ENCODE measurements at regions not wholly inside any gene's neighbourhood (a gene's known extent, or its start where the extent isn't known, plus 50 kb on each side); places are given as distances from the start of the nearest gene placed in this dataset.

DNA sequence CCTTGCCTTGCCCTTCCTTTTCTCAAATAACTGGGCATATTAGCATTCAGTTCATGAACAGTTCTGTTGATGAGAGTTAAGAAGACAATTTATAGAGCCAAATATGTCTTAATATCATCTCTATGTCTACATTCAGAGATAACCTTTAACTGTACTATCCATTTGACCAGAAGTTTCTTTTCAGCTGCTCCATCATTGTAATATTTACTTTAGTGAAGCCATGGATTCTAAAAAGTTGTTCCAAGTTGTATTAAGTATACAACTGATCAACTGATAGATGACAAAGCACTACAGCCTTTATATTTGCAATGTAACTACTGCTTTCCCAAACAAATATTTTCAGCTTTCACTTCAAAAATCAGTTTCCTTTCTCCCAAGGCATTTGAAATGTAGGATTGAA, 1252.7 kb downstream of the EPHA7 start:
- no peak for DNase-seq (ENCODE audit: low read depth in 2 of 2)

DNA sequence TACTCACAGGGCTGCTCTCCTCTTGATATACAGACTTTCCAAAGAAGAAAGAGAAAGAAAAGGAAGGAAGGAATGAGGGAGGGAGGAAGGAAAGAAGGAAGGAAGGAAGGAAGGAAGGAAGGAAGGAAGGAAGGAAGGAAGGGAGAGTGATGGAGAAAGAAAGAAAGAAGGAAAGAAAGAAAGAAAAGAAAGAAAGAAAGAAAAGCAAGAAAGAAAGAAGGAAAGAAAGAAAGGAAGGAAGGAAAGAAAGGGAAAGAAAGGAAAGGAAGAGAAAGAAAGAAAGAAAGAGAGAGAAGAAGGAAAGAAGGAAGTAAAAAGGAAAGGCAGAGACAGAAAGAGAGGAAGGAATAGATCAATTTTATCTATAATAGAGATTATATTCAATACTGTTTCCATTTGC, 1257.4 kb downstream of the EPHA7 start:
- DNase-seq (ENCODE audit: low read depth in 2 of 2) = no peak

- DNase-seq (ENCODE audit: low read depth in 2 of 2) = no peak
Measured at GRCh38 chr6:92160226-92160625, 1259.1 kb downstream of the EPHA7 start.

DNA sequence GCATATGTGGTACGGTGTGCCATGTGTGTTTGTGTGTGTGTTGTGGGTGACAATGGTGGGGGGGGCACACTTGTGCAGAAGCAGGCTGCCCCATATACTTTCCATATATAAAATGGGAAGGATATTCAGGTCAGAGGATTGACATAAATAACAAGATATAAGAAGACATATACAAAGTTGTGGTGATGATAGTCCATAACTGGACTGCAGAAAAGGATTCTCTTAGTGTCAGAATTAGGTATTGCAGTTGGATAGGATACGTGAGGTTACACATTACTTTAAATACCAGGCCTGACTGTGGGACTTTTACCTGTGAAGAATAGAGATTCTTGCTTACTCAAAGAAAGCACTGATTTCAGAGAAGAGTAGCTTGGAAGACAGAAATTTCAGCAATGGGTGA, 1260.3 kb downstream of the EPHA7 start:
- no peak for DNase-seq (ENCODE audit: low read depth in 2 of 2)

DNA sequence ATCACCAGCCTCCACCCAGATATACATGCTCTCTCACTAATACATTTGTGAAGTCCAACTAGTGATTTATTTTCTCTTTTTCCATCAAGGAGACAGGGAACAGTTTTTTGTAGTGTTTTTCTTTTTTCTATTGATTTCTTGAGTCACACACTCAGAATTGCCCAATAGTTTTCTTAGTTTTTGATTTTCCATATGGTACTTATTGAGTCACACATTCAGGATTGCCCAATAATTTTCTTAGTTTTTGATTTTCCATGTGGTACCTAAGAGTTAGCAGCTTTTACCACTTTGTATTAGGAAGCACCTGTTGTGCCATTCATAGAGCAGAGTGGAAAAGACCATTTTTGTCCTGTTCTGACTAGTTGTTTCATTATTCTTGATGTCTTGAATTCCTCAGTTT, 1268.8 kb downstream of the EPHA7 start:
- DNase-seq (ENCODE audit: low read depth in 2 of 2) = no peak

DNA sequence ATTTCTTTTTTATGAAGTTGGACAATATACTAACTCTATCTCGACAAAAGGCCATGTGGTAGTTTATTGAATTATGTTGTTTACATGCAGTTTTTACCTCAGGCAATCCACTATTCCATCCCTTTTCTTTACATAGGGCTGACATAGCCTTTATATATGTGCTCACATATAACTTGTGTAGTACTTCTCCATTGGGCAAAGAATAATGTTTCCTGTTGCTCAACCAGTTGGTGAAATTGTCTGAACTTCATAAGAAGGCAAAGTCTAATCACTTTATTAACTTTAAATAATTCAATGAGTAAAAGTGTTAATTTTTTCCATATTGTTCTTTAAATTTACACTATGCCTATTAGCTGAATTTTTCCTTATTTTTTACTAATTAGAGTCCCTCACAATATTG, 1272.1 kb downstream of the EPHA7 start:
- no peak for DNase-seq (ENCODE audit: low read depth in 2 of 2)

- no peak for DNase-seq (ENCODE audit: low read depth in 2 of 2)
Measured at GRCh38 chr6:92139601-92140000, 1279.8 kb downstream of the EPHA7 start.

DNA sequence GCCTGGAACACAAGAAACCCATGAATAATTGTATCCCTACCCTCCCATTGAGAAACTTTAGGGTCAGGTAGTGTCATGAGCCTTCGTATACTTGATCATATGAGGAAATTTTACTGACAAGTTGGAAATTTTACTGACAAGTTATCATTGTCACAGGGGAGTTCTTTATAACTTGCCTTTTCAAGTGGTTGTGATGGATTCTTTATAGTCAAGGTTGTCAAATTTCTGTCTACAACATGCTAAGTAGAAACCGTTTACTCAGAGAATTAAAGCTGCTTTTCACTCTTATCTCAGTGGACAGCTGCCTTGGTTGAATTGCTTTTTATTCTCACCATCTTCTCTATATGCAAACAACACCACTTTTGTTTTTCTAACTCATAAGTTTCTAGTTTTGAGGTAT, 1286.4 kb downstream of the EPHA7 start:
- no peak for DNase-seq (ENCODE audit: low read depth in 2 of 2)

DNA sequence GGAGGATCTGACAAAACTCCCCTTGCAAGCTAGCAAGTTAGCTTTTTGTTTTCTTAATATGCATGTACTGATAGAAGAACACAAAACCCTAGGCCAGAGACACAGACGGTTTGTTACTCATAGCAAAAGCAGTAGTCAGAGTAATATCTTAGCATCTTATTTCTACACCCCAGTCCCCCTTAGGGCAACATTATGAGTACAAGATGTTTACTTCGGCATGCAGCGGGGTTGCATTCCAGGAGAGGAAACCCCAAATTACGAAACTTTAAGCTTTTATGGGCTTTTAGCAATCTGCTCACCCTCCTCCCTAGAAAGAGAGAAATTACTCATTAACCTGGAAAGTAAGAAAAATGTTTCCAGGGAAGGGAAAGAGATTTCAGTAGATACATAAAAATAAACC, 1286.9 kb downstream of the EPHA7 start:
- no peak for DNase-seq (ENCODE audit: low read depth in 2 of 2)

GRCh38 chr6:92130944-92131343, 1288.4 kb downstream of the EPHA7 start:
- DNase-seq (ENCODE audit: low read depth in 2 of 2) = no peak

DNA sequence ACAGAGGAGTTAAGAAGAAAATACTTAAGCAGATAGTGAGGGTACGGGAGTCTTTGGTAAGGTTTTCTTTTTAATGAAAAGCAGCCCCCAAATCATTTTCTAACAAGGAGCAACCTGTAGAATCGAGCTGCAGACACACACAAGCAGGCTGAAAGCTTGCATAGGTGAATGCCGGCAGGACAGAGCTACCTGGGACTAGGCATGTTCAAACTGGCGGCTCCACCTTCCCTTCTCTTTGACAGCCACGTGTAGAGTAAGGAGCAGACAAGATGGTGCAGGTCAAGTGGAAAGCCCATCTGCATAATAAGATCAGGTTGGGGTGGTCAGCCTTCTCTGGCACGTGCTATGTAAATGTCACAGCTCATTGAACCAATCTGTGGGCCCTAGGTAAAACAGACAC, 1292.4 kb downstream of the EPHA7 start:
- no peak for DNase-seq (ENCODE audit: low read depth in 2 of 2)

GRCh38 chr6:92126088-92126487, 1293.3 kb downstream of the EPHA7 start:
- no peak for DNase-seq (ENCODE audit: low read depth in 2 of 2)

DNA sequence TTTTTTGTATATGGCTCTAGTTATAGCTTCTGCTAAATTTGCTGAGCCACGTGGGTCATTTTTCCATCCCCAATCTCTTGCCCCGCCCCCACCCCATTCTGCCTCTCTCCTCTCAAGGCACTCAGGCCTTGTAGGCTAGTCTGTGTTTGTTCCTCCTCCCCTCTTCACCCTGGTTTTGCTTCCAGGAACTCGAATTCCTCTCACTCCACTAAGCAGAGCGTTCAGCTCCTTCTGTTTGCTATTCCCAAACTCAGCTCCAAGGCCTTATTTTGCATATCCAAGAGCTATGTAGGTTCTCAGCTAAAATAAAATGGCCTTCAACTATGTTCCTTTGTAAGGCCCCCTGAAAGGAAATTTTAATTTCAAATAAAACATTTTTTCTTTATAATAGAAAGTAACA, 1293.7 kb downstream of the EPHA7 start:
- DNase-seq (ENCODE audit: low read depth in 2 of 2) = no peak

DNA sequence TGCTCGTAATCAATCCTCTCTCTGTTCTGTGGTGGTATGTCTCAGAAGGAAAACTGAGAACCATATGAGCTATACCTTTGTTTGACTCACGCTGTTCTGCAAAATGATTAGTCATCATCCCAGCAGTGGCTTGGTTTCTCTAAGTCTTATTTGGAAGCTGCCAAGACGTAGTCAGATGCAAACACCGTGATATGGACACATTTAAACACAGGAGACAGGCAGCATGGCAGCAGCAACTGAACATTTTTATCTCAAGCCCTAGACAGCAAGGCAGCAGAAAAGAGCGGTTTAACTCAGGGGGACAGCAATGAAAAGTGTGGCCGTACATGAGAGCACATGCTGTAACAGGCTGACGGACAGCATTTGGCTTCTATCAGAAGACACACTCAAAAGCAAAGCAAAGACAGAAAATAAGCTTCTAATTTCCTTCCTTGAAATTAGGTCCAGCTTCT, 1295.1 kb downstream of the EPHA7 start:
- DNase-seq (ENCODE audit: low read depth in 2 of 2) = peak; percentile 38 to 39

GRCh38 chr6:92122746-92123145, 1296.6 kb downstream of the EPHA7 start:
- no peak for DNase-seq (ENCODE audit: low read depth in 2 of 2)

GRCh38 chr6:92121228-92121627, 1298.1 kb downstream of the EPHA7 start:
- no peak for DNase-seq (ENCODE audit: low read depth in 2 of 2)

GRCh38 chr6:92117800-92118199, 1301.6 kb downstream of the EPHA7 start:
- DNase-seq (ENCODE audit: low read depth in 2 of 2) = no peak

DNA sequence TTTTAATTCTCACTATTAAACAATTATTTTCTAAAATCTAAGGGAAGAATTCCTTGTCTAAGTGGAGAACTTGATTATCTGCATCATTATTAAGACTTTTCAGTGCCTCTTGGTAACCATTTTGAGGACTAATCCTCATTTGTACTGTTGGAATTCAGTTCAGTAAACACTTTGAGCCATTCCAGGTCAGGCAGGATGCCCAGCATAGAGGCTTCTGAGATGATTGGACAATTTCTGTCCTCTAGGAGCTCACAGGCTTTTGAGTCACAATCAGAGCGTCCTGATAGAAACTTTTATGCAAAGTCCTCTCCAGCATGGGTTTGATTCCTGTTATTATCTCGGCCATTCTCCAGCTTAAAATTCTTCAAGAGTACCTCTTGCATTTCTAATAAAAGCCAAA, 1304.6 kb downstream of the EPHA7 start:
- no peak for DNase-seq (ENCODE audit: low read depth in 2 of 2)

DNA sequence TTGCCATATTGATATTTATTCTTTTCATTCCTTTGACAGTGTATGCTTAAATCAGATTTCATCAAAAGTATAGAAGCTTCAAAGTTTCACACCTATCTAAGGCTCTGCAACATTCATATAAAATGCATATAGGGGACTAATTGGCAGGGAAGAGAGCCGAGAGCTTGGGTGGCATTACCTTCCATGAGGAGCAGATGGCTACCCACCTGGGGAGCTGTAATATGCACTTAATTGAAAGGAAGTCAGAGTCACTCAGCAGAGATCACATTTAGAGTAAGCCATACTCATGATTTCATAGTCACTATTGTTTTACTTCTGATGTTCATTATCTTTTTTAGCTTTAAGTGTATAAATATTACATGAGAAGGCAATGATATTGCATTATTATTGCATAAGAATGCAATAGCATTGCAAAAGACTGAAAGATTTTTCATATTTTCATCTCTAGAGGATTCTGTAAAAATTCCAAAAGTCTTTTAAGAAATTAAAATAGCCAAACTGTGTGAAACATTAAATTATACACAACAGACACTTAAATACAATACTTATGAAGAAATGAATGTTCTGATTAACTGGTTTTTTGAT, 1305.2 kb downstream of the EPHA7 start:
- DNase-seq (ENCODE audit: low read depth in 2 of 2) = no peak

- no peak for DNase-seq (ENCODE audit: low read depth in 2 of 2)
Measured at GRCh38 chr6:92111386-92111785, 1308.0 kb downstream of the EPHA7 start.

GRCh38 chr6:92110403-92110802, 1309.0 kb downstream of the EPHA7 start:
- DNase-seq (ENCODE audit: low read depth in 2 of 2) = no peak

- no peak for DNase-seq (ENCODE audit: low read depth in 2 of 2)
Measured at GRCh38 chr6:92109956-92110355, 1309.4 kb downstream of the EPHA7 start.

DNA sequence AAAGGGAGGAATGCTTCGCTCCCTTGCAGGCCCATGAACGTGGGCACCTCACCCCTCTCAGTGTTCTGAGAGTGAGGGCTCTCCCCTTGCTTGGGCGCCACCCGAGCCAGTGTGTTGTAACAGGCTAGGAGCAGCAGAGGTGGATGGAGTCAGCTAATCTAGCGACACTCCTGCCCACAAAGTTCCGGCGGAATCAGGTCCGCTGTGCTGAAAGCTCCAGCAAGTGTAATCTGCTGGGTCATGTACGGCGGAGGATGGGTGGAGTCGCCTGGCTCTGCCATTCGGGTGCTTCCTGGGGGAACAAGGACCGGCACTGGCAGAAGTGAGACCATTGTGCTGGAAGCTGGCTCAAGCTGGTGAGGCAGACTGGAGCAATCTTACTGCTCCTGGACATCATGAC, 1310.1 kb downstream of the EPHA7 start:
- DNase-seq (ENCODE audit: low read depth in 2 of 2) = no peak

- DNase-seq (ENCODE audit: low read depth in 2 of 2) = no peak
Measured at GRCh38 chr6:92086750-92087149, 1332.6 kb downstream of the EPHA7 start.
